ENCODE measurements at regions not wholly inside any gene's neighbourhood (a gene's known extent, or its start where the extent isn't known, plus 50 kb on each side); places are given as distances from the start of the nearest gene placed in this dataset.

- TF ChIP-seq CTCF (IDR thresholded peaks at IDR 0.05; ENCODE audit: insufficient read depth, low read length) (no peak), GABPA (IDR thresholded peaks at IDR 0.05; ENCODE audit: low read depth) (no peak), SPI1 (IDR thresholded peaks at IDR 0.05; ENCODE audit: borderline replicate concordance, low read depth) (no peak)
Observed at GRCh38 chr22:22127100-22127499, 117.5 kb upstream of the VPREB1 start.
